Activated T-cell treated with anti-CD3 and anti-CD28 coated beads, Interleukin-2, amount 50 U/mL, for 24 hours (primary cell): ENCODE measurements at regions not wholly inside any gene's neighbourhood (a gene's known extent, or its start where the extent isn't known, plus 50 kb on each side); places are given as distances from the start of the nearest gene placed in this dataset.

ENCODE experiments used
- DNase-seq: peaks from one replicate; pipeline ENCODE4 v3.0.0-alpha.2; 2020
- H3K27ac Mint-ChIP-seq: 2 replicates; pipeline ENCODE4 v1.8.0; 2020; ENCODE audit warnings: mild to moderate bottlenecking, mixed read lengths
- H3K27me3 Mint-ChIP-seq: 2 replicates; pipeline ENCODE4 v1.8.0; 2020; ENCODE audit warnings: mixed read lengths
- H3K36me3 Mint-ChIP-seq: 2 replicates; pipeline ENCODE4 v1.8.0; 2020; ENCODE audit warnings: low read depth, mixed read lengths
- H3K4me1 Mint-ChIP-seq: 2 replicates; pipeline ENCODE4 v1.8.0; 2020; ENCODE audit warnings: low read depth, mixed read lengths
- H3K4me3 Mint-ChIP-seq: 2 replicates; pipeline ENCODE4 v1.8.0; 2020; ENCODE audit warnings: mild to moderate bottlenecking, moderate library complexity, mixed read lengths
- H3K9me3 Mint-ChIP-seq: 2 replicates; pipeline ENCODE4 v1.8.0; 2020; ENCODE audit warnings: mixed read lengths

DNA sequence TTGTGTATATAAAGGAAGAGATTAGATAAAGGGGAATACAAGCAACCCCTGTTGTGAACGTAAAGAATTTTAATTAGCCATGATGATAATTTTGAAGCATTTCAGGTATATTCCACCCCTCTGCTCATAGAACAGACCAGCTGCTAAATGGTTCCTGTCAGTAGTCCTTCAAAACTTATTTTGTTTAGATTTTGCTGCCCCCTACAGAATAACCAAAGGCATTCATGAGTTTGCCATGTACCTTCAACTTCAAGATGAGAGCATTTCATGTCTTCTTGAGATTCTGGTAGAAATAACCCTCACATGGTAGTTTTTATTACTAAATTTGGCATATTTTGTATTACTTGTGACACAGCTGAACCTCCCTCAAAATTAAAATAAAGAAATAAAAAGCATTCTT lies 1586.7 kb downstream of the HACE1 start:
- Mint-ChIP-seq H3K4me3 (no peak overlapping the region), H3K27ac (no peak overlapping the region), H3K36me3 (no peaks in the 10 kb centered on the region), H3K4me1 (no peaks in the 10 kb centered on the region), H3K27me3 (no peaks in the 10 kb centered on the region), H3K9me3 (peaks cover 4% of the 10 kb centered on the region)
- DNase-seq: no peak

DNA sequence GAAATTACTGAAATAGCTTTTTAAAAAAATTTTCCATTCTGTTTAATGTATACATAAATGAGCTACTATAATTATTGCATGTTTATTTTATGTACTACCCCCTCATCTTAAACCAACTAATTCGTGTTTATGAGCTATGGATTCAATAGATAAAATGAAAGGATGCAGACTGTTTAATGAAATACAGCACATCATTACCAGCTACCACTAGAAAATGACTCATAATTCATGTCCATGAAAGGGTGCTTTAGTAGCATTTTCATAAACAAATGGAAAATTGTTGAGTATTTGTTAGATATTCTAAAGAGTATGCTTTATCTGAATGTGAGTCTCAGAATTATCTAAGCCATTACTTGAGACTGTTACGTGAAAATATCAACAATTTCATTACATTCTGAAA lies 1590.1 kb downstream of the HACE1 start:
- no peak overlapping the region for H3K4me3 Mint-ChIP-seq
- H3K27me3 Mint-ChIP-seq: no peaks in the 10 kb centered on the region
- no peak overlapping the region for H3K27ac Mint-ChIP-seq
- DNase-seq: no peak
- no peaks in the 10 kb centered on the region for H3K4me1 Mint-ChIP-seq
- H3K36me3 Mint-ChIP-seq: no peaks in the 10 kb centered on the region
- H3K9me3 Mint-ChIP-seq: peaks cover 7% of the 10 kb centered on the region

DNA sequence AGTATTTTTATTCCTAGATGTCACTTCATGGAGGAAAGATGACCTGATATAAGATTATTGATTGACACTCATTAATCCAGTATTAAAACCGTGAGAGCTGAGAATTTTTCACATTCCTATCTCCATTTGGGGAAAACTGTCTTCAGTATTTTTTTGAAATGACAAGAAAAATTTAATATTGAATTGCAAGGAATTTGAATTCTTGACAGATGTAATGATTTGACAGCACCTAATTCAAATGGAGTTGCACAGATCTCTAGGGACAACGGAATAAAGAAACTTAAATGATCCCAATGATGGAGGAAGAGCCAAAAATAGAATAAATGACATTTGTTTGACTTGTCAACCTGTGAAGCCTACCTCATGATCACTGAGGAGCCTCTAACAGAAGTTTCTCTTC lies 1591.4 kb downstream of the HACE1 start:
- H3K36me3 Mint-ChIP-seq: no peaks in the 10 kb centered on the region
- H3K9me3 Mint-ChIP-seq: peaks cover 7% of the 10 kb centered on the region
- H3K4me1 Mint-ChIP-seq: no peaks in the 10 kb centered on the region
- H3K27me3 Mint-ChIP-seq: no peaks in the 10 kb centered on the region
- H3K27ac Mint-ChIP-seq: no peak overlapping the region
- no peak for DNase-seq
- no peak overlapping the region for H3K4me3 Mint-ChIP-seq

DNA sequence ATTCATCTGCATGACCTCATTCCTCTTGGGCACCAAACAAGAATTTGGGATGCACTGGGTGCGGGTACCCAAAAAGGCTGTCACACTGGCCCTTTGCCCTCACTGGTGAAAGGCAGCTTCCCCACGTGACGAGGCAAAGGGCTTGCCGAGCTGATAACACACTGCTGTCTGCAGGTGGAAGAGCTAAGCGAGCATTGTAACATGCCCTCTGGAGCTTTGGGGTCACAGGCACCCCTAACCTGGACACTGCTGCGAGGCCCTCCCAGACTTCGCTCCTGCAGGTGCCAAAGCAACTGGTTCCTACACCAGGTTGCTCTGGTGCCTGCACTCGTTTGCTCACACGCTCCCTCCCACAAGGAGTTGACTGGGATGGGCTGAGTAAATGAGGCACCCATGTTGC lies 1595.7 kb downstream of the HACE1 start:
- Mint-ChIP-seq H3K9me3 (peaks cover 7% of the 10 kb centered on the region), H3K4me1 (no peaks in the 10 kb centered on the region)
- DNase-seq: no peak

DNA sequence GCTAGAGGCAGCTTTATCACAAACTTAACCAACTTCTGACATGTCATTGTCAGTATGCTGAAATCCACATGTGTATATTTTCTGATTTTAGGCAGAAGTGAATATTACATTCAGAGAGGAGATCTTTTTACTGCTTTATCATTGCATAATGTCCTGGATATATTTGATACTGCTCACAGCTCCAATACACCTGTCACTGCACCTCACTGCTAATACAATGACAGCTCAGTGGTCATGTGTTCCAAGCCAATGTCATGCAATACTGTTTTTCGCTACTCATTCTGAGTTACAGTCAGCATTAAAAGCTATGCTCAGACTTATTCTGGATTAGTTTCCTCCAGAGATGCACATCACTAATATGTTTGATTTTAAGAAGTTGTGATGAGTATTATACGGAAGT lies 1604.6 kb downstream of the HACE1 start:
- Mint-ChIP-seq H3K27me3 (no peaks in the 10 kb centered on the region), H3K36me3 (no peaks in the 10 kb centered on the region), H3K9me3 (peaks cover 2% of the 10 kb centered on the region), H3K4me3 (no peak overlapping the region), H3K27ac (no peak overlapping the region), H3K4me1 (no peaks in the 10 kb centered on the region)
- DNase-seq: no peak

More for the DNA sequence above, 1595.7 kb downstream of the HACE1 start:
- no peak overlapping the region for H3K27ac Mint-ChIP-seq
- no peaks in the 10 kb centered on the region for H3K36me3 Mint-ChIP-seq
- no peak overlapping the region for H3K4me3 Mint-ChIP-seq
- no peaks in the 10 kb centered on the region for H3K27me3 Mint-ChIP-seq

DNA sequence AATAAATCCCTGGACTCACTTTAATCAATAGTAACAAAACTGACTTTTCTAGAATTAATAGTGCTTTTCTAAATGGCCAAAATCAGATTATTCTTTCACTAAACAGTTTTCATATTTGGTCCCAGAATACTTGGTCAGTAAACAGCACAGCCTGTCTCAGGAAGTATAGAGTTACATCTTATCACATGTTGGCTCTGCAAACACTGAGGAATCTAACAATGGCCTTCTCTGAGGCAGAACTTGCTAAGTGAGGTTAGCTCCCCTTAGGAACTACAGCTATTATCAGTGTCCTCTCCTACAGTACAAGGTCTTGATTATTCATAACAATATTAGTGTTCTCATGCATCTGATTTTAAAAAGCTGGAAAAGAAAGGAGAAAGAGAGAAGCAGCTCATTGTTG lies 1622.8 kb downstream of the HACE1 start:
- Mint-ChIP-seq H3K9me3 (peaks cover 9% of the 10 kb centered on the region), H3K4me3 (no peak overlapping the region), H3K36me3 (no peaks in the 10 kb centered on the region), H3K27me3 (no peaks in the 10 kb centered on the region), H3K4me1 (no peaks in the 10 kb centered on the region), H3K27ac (no peak overlapping the region)
- DNase-seq: no peak

DNA sequence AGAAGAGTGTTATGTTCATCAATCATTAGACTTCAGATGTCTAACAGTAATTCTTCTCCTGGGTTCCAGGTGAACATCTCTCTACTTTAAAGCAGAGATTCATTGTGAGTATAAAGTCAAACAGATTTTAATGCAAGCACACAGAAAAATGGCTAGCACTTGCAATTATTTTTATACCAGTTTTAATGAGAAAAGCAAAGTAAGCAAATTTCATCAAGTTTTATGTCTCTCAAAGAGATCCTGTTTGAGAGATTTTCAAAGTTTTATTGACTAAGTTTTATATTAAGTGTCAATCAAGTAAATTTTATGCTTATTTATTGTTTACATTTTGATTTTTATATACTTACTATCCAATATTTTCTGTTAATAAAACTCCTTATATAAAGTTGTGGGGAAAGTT lies 1628.5 kb downstream of the HACE1 start:
- Mint-ChIP-seq H3K9me3 (peaks cover 14% of the 10 kb centered on the region), H3K4me1 (no peaks in the 10 kb centered on the region), H3K36me3 (no peaks in the 10 kb centered on the region), H3K4me3 (no peak overlapping the region), H3K27ac (no peak overlapping the region), H3K27me3 (no peaks in the 10 kb centered on the region)
- no peak for DNase-seq

DNA sequence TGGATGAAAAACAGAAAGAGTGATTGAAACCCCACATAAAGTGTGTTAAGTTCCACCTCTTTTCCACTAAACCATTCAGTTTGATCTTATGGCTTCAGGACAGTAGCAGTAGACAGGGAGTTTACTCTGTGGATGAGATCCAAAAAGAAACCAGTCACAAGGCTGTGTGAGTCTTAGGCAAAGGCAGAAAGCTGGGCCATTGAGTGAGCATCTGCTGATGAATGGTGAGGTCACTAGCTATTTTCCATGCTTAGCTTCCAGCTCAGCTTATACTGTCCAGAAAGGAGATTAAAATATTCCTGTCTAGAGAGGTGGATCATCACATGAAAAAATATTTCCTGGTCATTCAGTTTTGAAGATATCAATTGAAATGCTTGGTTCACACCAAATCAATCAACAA lies 1643.9 kb downstream of the HACE1 start:
- Mint-ChIP-seq H3K4me1 (no peaks in the 10 kb centered on the region), H3K27ac (no peak overlapping the region), H3K27me3 (no peaks in the 10 kb centered on the region), H3K9me3 (no peaks in the 10 kb centered on the region), H3K4me3 (no peak overlapping the region), H3K36me3 (no peaks in the 10 kb centered on the region)
- DNase-seq: no peak

DNA sequence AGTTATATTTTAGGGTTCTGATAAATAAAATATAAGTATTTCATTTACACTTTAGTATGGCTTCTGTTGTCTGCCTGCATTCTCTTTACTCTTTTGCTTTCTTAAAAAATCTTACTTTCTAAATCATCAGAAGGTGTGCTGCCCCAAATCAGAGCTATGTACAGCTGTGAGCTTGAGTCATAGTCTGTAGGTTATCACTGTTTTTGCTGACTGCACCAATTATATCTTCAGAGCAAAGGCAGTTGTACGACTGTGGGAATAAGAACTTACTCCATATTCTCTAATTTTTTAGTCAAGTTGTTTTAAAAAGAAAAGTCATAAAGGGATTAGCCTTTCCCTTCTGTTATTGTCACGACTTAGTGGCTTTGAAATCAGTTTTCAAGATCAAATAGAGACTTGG lies 1649.0 kb downstream of the HACE1 start:
- Mint-ChIP-seq H3K27me3 (no peaks in the 10 kb centered on the region), H3K9me3 (no peaks in the 10 kb centered on the region), H3K4me1 (no peaks in the 10 kb centered on the region), H3K27ac (no peak overlapping the region), H3K36me3 (no peaks in the 10 kb centered on the region), H3K4me3 (no peak overlapping the region)
- no peak for DNase-seq

DNA sequence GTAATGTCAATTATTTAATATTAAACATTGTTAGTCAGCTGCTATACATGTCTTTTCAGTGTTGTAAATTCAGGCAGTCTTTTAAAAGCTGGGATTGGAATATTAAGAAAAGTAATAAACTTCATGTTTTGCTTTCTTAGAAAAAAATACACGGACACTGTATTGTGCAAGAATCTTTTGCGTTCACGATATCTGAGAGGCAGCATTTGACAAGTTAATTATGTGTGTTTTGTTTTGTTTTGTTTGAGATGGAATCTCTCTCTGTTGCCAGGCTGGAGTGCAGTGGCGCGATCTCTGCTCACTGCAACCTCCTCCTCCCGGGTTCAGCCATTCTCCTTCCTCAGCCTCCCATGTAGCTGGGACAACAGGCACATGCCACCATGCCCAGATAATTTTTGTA lies 1661.3 kb downstream of the HACE1 start:
- DNase-seq: no peak
- H3K4me1 Mint-ChIP-seq: no peaks in the 10 kb centered on the region
- H3K36me3 Mint-ChIP-seq: no peaks in the 10 kb centered on the region
- no peak overlapping the region for H3K27ac Mint-ChIP-seq
- H3K4me3 Mint-ChIP-seq: no peak overlapping the region
- no peaks in the 10 kb centered on the region for H3K27me3 Mint-ChIP-seq
- peaks cover 2% of the 10 kb centered on the region for H3K9me3 Mint-ChIP-seq

DNA sequence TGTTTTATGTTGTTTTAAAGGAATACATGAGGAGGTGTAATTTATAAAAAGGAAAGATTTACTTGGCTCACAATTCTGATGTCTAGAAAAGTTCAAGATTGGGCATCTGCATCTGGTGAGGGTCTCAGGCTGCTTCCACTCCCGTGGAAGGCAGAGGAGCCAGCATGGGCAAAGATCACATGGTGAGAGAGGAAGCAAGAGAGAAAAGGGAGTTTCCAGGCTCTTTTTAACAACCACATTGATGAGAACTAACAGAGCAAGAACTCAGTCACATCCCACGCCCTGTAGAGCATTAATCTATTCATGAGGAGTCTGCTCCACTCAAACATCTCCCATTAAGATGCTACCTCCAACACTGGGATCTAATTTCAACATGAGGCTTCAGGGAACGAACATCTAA lies 1666.3 kb downstream of the HACE1 start:
- Mint-ChIP-seq H3K4me3 (no peak overlapping the region), H3K36me3 (no peaks in the 10 kb centered on the region), H3K27ac (no peak overlapping the region), H3K27me3 (no peaks in the 10 kb centered on the region), H3K9me3 (peaks cover 5% of the 10 kb centered on the region), H3K4me1 (no peaks in the 10 kb centered on the region)
- no peak for DNase-seq

DNA sequence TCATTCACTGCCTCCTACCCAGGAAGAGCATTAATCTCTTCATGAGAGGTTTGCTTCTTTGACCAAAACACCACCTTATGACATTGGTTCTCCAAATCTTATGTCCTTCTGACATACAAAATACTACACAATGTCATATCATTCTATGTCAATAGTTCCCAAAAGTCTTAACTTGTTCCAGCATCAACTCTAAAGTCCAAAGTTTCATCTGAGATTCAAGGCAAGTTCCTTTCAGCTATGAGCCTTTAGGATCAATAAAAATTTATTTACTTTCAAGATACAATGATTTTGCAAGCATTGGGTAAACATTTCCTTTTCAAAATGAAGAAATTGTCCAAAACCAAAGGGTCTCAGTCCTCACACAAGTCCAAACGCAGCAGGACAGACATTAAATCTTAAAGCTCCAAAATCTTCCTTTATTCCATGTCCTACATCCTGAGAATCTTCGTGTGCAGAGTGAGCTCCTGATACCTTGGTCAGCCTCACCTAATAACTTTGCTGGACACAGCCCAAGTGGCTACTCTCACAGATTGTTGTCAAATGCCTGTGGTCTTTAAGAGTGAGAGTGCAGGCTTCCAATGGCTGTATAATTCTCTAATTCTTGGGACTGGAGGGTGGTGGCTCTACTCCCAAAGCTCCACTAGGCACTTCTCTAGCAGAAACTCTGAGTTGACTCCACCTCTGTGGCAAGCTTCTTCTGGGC lies 1668.2 kb downstream of the HACE1 start:
- no peaks in the 10 kb centered on the region for H3K4me1 Mint-ChIP-seq
- H3K9me3 Mint-ChIP-seq: peaks cover 5% of the 10 kb centered on the region
- H3K27me3 Mint-ChIP-seq: no peaks in the 10 kb centered on the region
- H3K4me3 Mint-ChIP-seq: no peak overlapping the region
- DNase-seq: no peak
- H3K36me3 Mint-ChIP-seq: no peaks in the 10 kb centered on the region
- no peak overlapping the region for H3K27ac Mint-ChIP-seq

DNA sequence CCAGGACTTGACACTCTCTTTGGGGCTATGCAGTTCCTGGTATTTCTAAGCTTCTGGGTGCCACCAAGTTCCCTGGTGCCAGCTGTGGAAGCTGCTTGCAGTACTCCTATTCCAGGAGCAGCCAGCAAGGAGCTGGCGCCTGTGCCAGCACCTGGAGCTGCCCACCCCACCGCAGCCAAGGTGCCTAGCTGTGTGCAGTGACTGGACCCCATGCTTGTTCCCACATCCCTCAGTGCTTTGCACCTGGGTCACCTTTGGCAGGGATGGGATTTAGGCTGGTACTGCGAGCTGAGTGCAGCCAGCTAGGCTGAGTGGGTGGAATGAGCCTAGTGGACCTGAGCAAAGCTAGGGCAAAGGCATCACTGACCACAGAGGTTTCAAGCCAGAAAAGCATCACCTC lies 1674.9 kb downstream of the HACE1 start:
- Mint-ChIP-seq H3K36me3 (no peaks in the 10 kb centered on the region), H3K4me3 (no peak overlapping the region), H3K4me1 (no peaks in the 10 kb centered on the region), H3K9me3 (peaks cover 2% of the 10 kb centered on the region), H3K27ac (no peak overlapping the region), H3K27me3 (no peaks in the 10 kb centered on the region)
- no peak for DNase-seq

DNA sequence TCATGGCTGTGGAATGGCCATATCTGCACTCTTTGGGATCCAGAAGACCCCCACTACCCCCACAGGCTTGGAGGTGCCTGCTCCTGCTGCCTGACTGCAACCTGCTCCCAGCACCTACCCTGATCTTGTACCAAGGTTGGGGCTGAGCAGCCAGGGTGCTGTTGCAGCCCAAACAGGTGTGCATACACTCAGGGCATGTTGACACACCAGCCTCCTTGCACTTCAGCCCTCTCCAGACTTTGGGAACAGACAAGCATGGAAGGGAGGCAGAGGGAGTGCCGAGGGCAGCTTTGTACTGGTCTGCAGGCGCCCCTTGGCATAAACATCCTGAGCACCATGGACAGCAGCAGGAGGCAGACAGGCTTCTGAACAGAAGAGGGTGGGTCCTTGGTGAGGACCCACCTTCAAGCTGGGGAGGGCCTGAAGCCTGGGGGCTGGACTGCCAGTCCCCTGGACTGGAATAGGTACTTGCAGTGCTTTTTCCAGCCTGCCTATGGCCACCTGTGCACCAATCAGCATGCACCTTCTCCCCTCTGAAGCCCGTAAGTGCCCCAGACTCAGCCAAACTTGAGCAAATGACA lies 1675.8 kb downstream of the HACE1 start:
- Mint-ChIP-seq H3K4me1 (no peaks in the 10 kb centered on the region), H3K36me3 (no peaks in the 10 kb centered on the region), H3K4me3 (no peak overlapping the region), H3K27me3 (no peaks in the 10 kb centered on the region), H3K27ac (no peak overlapping the region), H3K9me3 (peaks cover 2% of the 10 kb centered on the region)
- DNase-seq: no peak

DNA sequence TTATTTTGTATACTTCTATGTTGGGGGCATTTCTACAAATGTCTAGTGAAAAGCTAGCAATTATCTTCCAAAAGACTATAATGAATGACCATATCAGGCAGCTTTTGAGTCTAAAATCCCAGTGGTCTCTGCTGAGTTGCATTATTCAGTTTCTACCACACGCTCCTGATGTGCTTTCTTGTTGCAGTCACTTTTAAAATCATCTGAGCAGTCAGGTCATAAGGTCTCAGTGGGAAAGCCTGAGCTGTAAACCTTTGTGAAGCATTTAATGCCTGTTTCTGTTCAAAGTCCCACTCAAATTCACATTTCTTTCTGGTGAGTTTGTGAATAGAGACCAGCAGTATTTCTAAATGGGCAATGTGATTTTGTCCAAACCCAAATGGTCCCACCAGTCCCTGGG lies 1681.5 kb downstream of the HACE1 start:
- no peak overlapping the region for H3K4me3 Mint-ChIP-seq
- no peaks in the 10 kb centered on the region for H3K4me1 Mint-ChIP-seq
- no peak for DNase-seq
- no peaks in the 10 kb centered on the region for H3K9me3 Mint-ChIP-seq
- no peaks in the 10 kb centered on the region for H3K27me3 Mint-ChIP-seq
- H3K36me3 Mint-ChIP-seq: no peaks in the 10 kb centered on the region
- no peak overlapping the region for H3K27ac Mint-ChIP-seq

DNA sequence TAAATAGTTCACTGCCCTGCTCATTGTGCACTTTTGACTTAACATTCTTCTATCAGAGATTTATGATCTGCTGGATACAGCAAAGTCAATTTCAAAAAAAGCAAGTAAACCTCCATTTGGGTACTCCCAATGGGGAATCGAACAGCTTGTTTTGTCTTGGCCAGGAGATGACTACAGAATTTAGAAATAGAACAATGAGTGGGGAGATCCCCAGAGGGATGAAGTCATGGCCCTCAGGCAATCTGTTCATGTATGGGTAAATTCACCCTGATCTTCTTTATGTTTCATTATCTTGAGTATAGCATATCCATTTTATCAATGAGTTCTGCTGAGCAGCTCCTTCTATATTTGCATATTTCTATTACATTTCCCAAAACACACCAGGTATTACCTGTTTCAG lies 1681.9 kb downstream of the HACE1 start:
- Mint-ChIP-seq H3K9me3 (no peaks in the 10 kb centered on the region), H3K27ac (no peak overlapping the region), H3K4me3 (no peak overlapping the region), H3K4me1 (no peaks in the 10 kb centered on the region), H3K36me3 (no peaks in the 10 kb centered on the region), H3K27me3 (no peaks in the 10 kb centered on the region)
- DNase-seq: no peak
